HG03025 (cell line): ENCODE measurements at regions not wholly inside any gene's neighbourhood (a gene's known extent, or its start where the extent isn't known, plus 50 kb on each side); places are given as distances from the start of the nearest gene placed in this dataset.

Experiments
- ATAC-seq: cut with Tn5 transposase; IDR thresholded peaks from one replicate; pipeline ENCODE4 v1.9.1; 2021; ENCODE audit warnings: mild to moderate bottlenecking, moderate library complexity; ENCODE audit not compliant: unreplicated experiment, low FRiP score

DNA sequence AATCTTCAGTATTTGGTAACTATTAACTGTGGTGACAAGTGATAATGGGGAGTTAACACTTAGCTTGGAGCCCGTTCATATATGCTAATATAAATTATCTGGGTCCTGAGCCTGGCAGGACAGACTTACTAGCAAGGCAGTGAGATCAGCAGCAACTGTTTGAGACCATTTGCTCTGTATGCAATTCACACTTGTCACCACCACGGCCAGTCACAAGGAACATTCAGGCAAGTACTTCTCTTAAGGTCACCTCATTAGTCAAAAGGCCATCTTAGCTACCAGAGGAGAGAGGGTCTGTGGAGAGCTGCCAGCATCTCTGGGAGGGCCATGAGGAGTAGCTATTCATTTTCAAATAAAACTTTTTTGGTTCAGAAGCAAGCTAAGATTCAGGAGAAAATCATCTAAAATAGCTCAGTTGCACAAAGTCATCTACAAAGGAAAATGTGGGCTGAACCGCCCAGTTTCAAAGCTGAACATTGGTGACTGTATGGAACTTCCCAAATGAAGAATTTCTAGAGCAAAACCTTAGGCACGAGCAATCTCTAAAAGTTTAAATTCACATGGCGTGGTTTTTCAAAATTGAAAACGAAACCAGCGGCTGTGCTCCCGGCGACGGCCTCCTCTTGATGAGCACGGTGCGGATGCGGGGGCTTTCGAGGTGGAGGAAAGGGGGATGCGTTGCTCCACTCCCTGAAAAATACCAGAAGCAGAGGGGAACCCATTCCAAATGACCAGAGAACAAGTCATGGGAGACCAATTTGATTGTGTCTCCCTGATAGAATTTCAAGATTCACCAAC is 233.5 kb upstream of the MGMT start:
- ATAC-seq, result no peak

DNA sequence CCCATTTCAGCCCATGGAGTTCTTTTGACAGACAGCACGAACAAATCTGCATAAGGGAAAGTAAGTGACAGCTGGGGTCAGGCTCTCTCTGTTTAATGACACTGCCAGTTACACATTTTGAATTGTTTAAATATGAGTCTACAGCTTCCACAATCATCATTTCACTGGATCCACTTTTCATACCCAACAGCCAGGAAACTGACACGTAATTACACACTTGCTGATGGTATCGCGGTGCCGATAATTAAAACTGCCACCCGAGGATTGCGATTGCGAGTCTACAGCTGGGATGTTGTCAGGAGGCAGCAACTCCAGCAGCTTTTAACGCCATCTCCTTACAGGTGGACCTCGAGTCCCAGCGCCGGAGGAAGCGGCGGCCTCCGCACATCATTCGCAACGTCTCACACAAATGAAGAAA is 230.8 kb upstream of the MGMT start:
- no peak for ATAC-seq

DNA sequence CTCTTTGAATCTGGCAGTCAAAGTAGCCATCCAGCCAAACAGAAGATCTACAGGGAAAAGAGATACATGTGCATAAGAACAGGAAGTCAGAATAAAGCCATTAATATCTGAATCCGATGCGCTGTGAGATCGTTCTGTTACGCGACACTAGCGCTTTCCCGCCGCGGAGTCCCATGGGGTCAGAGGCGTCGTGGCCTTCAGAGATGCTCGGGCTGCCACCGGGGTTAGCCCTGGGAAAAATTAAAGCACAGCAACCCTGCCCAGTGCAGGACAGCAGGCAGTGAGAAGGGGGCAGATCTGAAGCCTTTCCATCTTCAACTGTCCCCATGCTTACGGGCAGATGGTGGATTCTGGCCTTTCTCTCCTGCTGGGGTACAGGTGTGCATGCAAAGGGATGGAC is 225.6 kb upstream of the MGMT start:
- no peak for ATAC-seq

DNA sequence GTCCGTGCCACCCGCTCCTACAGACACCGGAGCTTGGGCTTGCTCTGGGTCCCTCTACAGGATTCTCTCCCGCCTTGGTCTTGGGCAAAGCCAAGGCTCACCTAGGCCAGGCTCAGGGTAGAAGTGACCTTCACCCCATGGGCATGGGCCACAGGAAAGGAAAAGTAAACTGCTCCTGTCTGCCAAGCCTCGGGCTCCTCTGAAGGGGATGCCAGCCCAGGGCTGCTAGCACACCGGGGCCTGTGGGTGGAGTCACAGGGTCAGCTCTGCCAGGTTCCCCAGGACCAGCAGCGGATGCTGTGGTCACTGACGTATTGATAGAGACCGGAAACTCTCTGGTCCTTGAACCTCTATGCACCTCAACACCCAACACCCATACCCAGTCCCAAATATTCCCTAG is 222.7 kb upstream of the MGMT start:
- no peak for ATAC-seq

DNA sequence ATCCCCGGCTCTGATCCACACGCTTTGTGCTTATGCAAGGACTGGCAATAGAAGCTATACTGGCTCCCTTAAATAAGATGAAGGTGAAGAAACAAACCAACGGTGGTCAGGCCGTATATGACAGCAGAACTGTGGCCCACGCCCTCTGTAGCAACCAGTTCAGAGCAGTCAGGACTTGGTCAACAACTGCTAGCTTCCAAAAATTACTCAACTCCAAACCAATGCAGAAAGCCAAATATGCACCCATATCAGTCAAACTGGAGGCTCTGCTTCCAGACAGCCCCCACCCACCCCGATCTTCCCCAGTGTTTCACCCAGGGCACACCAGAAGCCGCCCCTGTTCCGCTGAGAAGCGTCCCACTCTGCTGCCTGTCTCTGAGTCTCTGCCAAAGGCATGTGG is 222.3 kb upstream of the MGMT start:
- ATAC-seq, result no peak

DNA sequence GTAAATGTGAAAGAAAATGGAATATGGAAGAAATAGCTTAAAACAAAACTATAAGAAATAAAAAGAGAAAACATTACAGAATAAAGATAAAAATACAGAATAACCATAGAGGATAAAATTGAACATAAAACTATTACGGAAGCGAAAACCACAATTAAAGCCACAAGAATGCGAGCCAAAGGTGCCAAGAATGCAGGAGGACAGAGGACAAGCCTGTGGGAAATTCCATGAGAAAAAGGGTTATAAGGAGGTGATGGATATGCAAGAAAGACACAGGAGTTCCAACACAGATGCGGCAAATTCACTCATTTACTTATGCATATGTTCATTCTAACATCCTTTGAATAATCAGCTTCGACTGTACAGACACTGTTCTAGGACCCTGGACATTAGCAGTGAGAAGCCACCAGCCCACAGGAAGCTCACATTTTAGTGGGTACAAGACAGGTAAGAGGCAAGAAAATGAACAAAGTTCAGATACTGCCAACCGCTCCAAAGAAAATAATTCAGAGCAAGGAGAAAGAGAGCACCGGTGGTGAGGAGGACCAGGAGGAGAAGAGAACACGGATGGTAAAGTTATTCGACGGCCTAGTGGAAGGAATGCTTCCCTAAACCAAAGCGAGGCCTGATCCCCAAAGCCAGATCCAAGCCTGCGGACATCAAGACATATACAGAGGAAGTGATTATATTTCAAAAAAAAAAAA is 213.7 kb upstream of the MGMT start:
- no peak for ATAC-seq

DNA sequence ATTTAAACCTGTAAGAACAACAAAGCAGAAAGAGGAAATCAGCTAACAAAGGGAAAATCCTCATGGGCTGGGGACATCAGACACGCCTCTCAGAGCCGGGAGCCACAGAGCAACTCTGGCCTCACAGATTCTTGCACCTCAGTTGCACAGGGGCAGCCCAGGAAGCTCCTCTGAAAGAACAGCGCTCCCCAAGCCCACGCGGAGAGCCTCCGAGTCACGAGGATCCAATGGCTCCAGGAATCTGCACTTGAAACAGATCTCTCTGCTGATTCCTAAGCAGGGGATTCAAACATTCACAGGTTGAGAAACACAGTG is 213.2 kb upstream of the MGMT start:
- no peak for ATAC-seq

DNA sequence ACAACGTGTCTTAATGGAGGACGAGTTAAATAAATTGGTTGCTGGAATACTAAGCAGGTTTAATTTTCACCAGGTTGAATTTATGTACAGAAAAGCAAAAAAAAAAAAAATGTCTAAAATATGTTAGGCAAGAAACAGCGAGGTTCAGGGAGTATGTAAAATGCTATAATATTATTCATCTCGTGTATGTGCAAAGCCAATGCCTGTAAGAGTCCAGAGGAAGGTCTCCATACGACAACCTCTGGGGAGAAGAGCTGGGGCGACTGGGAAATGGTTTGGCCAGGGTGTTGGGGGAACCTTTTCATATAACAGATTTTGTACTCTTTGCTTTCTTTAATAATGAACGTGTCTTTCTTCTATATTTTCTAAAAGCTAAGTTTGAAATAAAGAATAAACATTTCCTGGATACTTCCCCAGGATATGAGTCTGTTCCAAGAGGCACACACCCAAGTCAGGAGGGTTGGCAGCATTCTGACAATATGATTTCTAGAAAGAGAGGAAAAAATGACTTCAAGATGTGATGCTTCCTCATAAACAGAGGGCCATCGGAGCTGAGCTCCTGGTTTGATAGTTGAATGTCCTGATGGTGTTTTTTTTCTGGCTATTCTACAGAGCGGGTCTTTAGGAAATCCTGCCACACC is 208.6 kb upstream of the MGMT start:
- no peak for ATAC-seq

DNA sequence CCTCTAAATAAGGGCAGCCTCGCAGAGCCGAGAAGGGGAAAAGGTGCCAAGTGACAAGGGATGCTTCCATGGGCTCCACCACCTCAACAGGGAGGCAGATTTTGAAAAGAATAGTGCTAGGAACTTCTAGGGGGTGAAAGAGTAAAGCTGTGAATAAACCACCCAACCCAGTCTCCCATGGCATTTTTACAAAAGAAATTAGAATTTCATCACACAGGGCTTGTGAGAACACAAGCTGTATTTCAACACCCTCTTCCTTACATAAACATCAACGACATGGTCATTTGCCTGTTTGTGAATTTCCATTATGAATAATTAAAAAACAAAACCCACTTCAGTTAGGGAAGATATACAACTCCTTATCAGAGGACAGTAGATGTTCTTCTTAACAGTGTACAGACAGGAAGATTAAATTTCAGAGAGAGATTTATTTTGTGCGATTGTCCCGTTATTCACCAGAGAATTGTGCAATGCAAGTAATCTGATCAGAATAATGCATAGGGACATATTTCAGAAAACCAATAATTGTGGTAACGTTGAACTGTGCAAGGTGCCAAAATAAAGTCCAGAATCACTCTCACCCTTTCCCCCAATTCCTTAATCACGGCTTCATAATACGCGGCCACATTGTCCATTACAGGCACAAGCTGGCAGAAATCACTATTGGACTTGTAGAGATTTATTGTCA is 207.8 kb upstream of the MGMT start:
- no peak for ATAC-seq

DNA sequence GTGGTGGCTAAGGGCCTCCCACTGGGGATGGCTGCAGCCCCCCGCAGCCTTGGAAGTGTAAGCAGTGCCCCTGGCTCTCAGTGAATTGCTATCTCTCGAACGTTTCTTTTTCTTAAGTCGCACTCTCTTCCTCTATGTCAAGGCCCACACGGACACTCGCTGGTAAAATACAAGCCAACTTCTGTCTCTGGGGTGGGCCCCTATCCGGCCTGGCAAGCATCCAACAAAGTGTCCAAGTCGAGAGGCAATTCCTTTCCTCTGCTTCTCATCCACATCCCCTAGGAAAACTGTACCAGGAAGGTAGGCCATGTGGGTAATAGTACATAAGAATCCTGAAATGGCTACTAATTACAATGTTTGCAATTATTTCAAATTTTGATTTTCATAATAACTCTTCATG is 194.9 kb upstream of the MGMT start:
- no peak for ATAC-seq

DNA sequence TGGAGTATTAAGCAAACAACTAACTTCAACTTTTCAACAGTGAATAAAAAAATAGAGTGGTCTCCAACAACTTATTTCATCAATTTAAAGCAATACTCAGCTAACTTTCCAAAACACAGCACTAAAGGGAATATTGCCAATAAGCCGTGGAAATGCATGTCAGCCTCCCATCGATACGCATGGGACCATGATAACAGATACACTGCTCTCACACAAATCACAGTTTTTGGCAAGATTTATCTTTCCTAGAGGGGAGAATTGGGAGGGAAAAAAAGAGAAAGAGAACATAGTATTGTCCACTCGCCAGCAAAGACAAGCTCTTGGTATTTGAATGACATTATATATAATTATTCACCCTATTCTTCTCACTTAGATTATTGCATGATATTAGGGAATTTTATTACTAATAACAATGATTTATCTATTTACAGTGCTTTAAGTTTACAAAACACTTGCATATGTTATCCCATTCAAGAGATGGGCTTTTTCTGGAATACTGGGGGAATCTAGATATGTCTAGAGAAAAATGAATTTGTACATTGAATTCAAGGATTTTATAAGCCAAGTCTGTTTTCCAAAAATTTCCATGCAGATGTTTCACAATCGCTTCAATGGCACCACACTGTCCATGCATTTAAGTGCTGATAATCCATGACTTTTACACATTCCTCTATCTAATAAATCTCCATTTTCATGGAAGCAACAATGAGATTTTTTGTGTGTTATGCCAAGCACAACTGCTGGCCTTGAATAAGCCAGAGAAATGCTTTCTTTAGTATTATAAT is 194.0 kb upstream of the MGMT start:
- no peak for ATAC-seq

DNA sequence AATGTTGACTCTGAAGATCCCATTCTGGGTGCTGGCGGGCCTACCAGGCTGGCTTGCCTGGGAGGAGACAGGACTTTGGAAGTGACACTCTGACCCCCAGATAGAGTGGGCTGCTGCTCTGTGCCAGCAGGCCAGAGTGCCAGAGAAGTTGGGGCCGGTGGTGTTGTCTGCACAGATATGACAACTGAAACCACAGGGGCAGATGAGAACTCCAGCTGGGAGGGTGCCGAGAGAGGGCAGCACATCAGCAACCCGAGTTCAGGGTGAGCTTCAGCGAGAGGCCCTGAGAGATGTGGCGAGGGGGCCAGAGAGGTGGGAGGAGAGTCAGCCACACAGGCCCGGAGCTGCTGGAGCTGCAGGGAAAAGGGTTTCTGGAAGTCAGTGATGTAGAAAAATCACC is 193.2 kb upstream of the MGMT start:
- no peak for ATAC-seq

DNA sequence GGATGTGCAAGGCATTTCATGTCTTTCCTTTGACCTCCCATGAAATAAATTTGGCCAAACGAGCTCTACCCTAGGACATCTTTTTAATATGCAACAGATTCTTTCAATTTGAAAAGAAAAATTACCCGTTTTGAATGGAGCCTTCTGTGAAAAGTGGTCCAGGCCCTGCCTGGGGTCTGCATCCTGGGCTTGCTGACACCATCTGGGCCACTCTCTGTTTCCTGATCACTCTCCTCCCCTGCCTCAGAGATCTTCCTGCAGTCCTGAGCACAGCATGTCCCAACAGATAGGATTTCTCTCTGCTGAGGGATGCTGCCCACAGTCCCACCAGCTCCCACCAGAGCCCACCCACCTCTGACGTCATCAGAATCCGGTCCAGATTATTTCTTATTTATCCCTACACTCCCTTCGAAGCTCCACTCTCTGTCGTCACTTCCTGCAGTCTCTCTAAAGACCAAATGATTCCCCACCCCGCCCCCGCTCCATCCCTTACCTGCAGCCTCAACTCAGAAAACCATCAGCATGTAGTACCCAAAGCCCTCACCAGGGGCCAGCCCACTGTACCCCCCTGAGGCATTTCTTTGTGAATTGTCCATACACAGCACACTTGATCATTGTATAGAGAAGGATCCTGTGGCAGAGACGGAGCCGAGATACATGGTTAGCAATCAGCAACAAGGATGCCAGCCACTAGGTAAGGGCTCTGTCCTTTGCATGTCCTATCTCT is 192.1 kb upstream of the MGMT start:
- no peak for ATAC-seq

DNA sequence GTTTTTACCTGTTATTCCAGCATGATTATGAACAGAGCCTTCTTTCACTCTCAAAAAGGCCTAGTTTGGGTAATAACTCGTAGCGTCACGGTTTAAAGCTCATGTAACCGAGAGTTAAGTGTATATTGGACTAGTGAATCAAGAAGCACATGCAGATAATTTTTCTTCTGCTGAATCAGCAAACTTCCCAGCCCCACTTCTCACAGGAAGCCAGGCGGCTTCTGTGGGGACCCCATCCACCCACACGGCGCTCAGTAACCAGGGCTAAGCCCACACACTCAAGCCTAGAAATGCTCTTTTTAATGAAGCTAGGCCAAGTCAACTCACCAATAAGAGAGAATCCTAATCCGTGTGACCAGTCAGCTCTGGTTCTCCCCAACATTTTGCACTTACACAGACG is 191.2 kb upstream of the MGMT start:
- ATAC-seq, result no peak

DNA sequence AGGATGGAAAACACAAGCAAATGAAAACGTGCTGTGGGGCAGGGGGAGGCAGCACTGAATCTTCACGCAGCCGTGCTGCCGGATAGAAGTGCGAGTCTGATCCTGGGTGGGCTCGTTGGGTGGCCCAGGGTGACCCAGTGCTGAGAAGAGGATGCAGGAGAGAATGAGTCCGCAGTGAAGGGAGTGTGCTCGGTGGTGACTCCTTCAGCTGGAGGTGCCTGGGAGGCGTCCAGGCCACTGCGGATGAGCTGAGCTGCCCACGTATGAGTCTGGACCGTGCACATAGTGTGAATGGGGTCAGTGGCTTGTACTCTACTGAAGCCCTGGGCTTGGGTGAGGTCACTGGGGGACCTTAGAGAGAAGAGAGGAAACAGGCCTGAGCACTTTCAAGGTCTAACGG is 190.0 kb upstream of the MGMT start:
- no peak for ATAC-seq

DNA sequence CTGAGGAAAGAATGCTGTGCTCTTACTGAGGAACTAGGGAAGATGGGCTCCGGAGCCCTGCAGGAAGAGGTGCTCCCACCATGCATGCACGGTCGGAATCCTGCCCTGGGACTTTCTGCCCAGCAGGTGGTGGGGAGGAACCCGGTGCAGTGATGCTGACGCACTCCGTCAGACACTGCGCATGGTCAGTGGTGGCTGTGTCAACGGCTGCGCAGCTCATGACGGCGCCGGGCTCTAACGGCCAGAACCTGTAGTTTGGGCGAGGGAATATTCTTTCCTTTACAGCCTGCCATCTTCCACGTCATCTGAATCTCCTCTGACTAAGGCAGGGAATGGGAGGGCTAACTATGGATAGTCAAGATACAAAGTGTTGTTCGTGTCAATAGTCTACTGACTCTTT is 189.2 kb upstream of the MGMT start:
- ATAC-seq, result no peak

DNA sequence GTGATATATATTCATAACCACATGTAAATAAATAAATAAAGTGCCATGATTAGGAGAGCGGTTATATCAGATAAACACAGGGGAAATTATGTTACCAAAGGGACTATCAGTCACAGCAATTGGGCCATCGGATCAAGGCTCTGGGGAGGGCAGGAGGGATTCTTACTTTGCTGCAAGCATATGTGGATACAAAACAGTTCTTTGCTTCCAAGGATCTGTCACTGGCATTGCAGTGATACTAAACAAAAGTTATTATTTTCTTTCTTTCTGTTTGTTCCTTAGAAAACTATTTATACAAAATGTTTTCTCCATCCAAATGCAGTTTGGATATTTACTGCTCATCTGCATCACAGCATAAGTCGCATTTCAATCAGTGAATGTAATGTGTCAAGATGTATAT is 188.4 kb upstream of the MGMT start:
- no peak for ATAC-seq

DNA sequence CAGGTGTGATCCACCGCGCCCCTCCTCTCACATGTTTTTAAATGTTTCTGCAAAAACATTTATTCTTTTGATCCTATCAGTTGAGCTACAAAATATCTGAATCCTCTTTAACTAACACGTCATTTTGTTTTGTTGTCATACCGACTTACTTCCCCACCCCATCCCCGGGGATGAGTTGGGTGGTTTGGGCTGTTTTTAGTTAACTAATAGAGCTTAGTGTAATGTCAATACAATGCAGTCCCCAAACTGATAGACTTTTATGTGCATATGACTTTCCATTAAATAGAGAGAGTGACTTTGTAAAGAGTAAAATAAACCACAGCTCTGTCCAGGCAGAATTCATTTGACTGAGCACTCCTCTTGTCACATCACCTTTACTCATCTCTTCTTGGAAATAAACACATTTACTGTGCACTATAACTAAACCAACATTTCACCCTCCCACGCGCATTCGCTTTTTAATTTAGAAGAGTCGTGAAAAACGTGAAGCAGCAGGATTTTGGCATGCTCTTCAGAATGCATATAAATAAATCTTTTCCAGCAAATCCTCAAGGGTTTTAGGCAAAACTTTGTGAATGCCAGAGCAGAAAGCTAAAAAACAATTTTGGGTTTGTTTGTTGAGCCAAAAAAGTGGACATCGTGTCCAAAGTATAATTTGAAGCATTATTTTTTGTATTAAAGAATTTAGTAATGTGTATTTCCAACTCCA is 187.4 kb upstream of the MGMT start:
- ATAC-seq, result no peak

DNA sequence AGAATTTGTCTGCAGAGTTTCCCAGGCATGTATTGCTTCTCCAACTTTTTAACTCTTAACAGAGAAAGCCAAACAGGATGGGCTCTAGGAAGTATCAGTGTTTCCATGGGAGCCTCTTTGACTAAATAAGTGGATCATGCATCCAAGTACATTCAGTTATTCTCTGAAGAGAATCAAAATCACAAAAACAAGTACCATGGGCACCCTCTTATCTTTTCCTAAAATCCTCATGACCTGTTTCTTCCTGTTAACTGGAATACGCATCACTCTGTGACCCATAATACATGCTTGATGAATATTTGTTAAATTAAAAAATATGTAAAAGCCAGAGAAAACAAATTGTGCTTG is 186.9 kb upstream of the MGMT start:
- no peak for ATAC-seq
